NCI-H460 (cell line): ENCODE measurements at regions not wholly inside any gene's neighbourhood (a gene's known extent, or its start where the extent isn't known, plus 50 kb on each side); places are given as distances from the start of the nearest gene placed in this dataset.
A peak's percentile ranks its signal among the peaks of the same experiment; 100 is the strongest.

Experiments used
- DNase-seq: peaks from one replicate; pipeline ENCODE4 v3.0.0-alpha.2; 2016; ENCODE audit warnings: low read depth; ENCODE audit errors: extremely low read depth

- DNase-seq: no peak
These were observed 151.0 kb upstream of the DKK2 start for GRCh38 chr4:107187091-107187490.

GRCh38 chr4:107183155-107183774 lies 147.2 kb upstream of the DKK2 start:
- DNase-seq: peak; percentile 29

GRCh38 chr4:107182347-107182746 lies 146.2 kb upstream of the DKK2 start:
- DNase-seq: no peak

- no peak for DNase-seq
These were observed 130.8 kb upstream of the DKK2 start for GRCh38 chr4:107166873-107167450.

- DNase-seq: no peak
These were observed 130.1 kb upstream of the DKK2 start for GRCh38 chr4:107166181-107166580.

GRCh38 chr4:107164962-107165475 lies 128.9 kb upstream of the DKK2 start:
- no peak for DNase-seq

GRCh38 chr4:107156443-107156842 lies 120.3 kb upstream of the DKK2 start:
- no peak for DNase-seq

- DNase-seq: no peak
These were observed 119.3 kb upstream of the DKK2 start for GRCh38 chr4:107155366-107155765.

GRCh38 chr4:107153956-107154355 lies 117.8 kb upstream of the DKK2 start:
- DNase-seq: no peak

- DNase-seq: no peak
These were observed 117.1 kb upstream of the DKK2 start for GRCh38 chr4:107153228-107153627.

GRCh38 chr4:107151173-107151572 lies 115.1 kb upstream of the DKK2 start:
- no peak for DNase-seq

GRCh38 chr4:107148904-107149303 lies 112.8 kb upstream of the DKK2 start:
- no peak for DNase-seq

GRCh38 chr4:107147873-107148272 lies 111.8 kb upstream of the DKK2 start:
- no peak for DNase-seq

GRCh38 chr4:107138433-107138832 lies 102.3 kb upstream of the DKK2 start:
- no peak for DNase-seq

- no peak for DNase-seq
These were observed 98.0 kb upstream of the DKK2 start for GRCh38 chr4:107133965-107134653.

- no peak for DNase-seq
These were observed 95.2 kb upstream of the DKK2 start for GRCh38 chr4:107131295-107131694.

GRCh38 chr4:107130157-107130556 lies 94.0 kb upstream of the DKK2 start:
- no peak for DNase-seq

- no peak for DNase-seq
These were observed 93.5 kb upstream of the DKK2 start for GRCh38 chr4:107129611-107130010.

- DNase-seq: no peak
These were observed 93.0 kb upstream of the DKK2 start for GRCh38 chr4:107129076-107129475.

GRCh38 chr4:107128116-107128515 lies 92.0 kb upstream of the DKK2 start:
- DNase-seq: no peak

GRCh38 chr4:107125496-107125895 lies 89.4 kb upstream of the DKK2 start:
- DNase-seq: no peak

GRCh38 chr4:107122736-107123135 lies 86.6 kb upstream of the DKK2 start:
- DNase-seq: no peak
